DOHH2 (cell line): ENCODE measurements at regions not wholly inside any gene's neighbourhood (a gene's known extent, or its start where the extent isn't known, plus 50 kb on each side); places are given as distances from the start of the nearest gene placed in this dataset.

Experiments used
- EZH2phosphoT487 ChIP-seq: fragments of 200-600 bp; sonication (generic); IDR thresholded peaks from 2 replicates; pipeline ENCODE4 v1.6.1; 2017; ENCODE audit warnings: borderline replicate concordance, mild to moderate bottlenecking, antibody characterized with exemption, low read length, moderate library complexity, mixed read lengths
- TF ChIP-seq, protein P1 (sequence below): fragments of 200-600 bp; sonication (generic); IDR thresholded peaks from one replicate; pipeline ENCODE4 v1.5.1; 2014; ENCODE audit warnings: antibody characterized with exemption, mild to moderate bottlenecking, low read depth, low read length; ENCODE audit not compliant: poor library complexity, severe bottlenecking

GRCh38 chr18:61132031-61132430 is 201.2 kb upstream of the CDH20 start:
- TF ChIP-seq, protein P1, sequence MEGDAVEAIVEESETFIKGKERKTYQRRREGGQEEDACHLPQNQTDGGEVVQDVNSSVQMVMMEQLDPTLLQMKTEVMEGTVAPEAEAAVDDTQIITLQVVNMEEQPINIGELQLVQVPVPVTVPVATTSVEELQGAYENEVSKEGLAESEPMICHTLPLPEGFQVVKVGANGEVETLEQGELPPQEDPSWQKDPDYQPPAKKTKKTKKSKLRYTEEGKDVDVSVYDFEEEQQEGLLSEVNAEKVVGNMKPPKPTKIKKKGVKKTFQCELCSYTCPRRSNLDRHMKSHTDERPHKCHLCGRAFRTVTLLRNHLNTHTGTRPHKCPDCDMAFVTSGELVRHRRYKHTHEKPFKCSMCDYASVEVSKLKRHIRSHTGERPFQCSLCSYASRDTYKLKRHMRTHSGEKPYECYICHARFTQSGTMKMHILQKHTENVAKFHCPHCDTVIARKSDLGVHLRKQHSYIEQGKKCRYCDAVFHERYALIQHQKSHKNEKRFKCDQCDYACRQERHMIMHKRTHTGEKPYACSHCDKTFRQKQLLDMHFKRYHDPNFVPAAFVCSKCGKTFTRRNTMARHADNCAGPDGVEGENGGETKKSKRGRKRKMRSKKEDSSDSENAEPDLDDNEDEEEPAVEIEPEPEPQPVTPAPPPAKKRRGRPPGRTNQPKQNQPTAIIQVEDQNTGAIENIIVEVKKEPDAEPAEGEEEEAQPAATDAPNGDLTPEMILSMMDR = no peak
- no peak for TF ChIP-seq EZH2phosphoT487
